ENCODE measurements at regions not wholly inside any gene's neighbourhood (a gene's known extent, or its start where the extent isn't known, plus 50 kb on each side); places are given as distances from the start of the nearest gene placed in this dataset.

GRCh38 chr7:46723003-46723402 is 801.9 kb upstream of the IGFBP3 start:
- H3K27me3 ChIP-seq: no peaks in the 10 kb centered on the region
- H3K4me3 ChIP-seq: no peak overlapping the region
- no peak overlapping the region for H3K27ac ChIP-seq
- no peaks in the 10 kb centered on the region for H3K4me1 ChIP-seq
- no peaks in the 10 kb centered on the region for H3K36me3 ChIP-seq
- no peak for TF ChIP-seq CTCF (IDR thresholded peaks at IDR 0.05)
- H3K9me3 ChIP-seq: peaks cover 0 to 21% of the 10 kb centered on the region in 2 donors
- intact Hi-C loops (cut with DNase I): no loop called here
- ATAC-seq (no peak), DNase-seq (no peak)

DNA sequence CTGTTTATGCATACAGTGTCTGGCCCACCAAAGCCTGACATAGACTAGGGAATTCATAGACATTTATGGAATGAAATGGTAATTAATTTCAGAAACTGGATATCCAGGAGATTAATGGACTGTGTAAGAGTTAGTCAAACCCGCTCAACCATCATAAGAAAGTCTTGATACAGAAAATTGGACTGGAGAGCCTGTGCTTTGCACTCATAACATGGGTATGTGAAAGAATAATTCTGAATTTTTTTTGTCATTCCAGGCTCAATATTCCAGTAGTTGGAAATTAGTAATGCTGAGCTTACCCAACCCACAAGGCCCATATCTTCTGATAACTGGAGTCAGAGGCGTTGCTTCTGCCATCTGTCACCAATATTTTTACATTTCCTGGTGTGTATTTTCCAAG is 799.7 kb upstream of the IGFBP3 start:
- H3K9me3 ChIP-seq: peaks cover 0 to 21% of the 10 kb centered on the region in 2 donors
- H3K4me1 ChIP-seq: no peaks in the 10 kb centered on the region
- no peak overlapping the region for H3K27ac ChIP-seq
- no peak overlapping the region for H3K4me3 ChIP-seq
- intact Hi-C loops (cut with DNase I): no loop called here
- no peak for TF ChIP-seq CTCF (IDR thresholded peaks at IDR 0.05)
- no peaks in the 10 kb centered on the region for H3K36me3 ChIP-seq
- no peaks in the 10 kb centered on the region for H3K27me3 ChIP-seq
- DNase-seq: no peak
- no peak for ATAC-seq

GRCh38 chr7:46719616-46720015 is 798.5 kb upstream of the IGFBP3 start:
- ATAC-seq: no peak
- H3K27me3 ChIP-seq: no peaks in the 10 kb centered on the region
- intact Hi-C loops (cut with DNase I): no loop called here
- no peak overlapping the region for H3K27ac ChIP-seq
- H3K9me3 ChIP-seq: peaks cover 0 to 15% of the 10 kb centered on the region in 2 donors
- H3K4me1 ChIP-seq: no peaks in the 10 kb centered on the region
- H3K4me3 ChIP-seq: no peak overlapping the region
- no peaks in the 10 kb centered on the region for H3K36me3 ChIP-seq
- DNase-seq: no peak
- no peak for TF ChIP-seq CTCF (IDR thresholded peaks at IDR 0.05)

GRCh38 chr7:46716926-46717325 is 795.9 kb upstream of the IGFBP3 start:
- no peak overlapping the region for H3K4me3 ChIP-seq
- no peak overlapping the region for H3K27ac ChIP-seq
- no peak for TF ChIP-seq CTCF (IDR thresholded peaks at IDR 0.05)
- no peaks in the 10 kb centered on the region for H3K36me3 ChIP-seq
- ATAC-seq (no peak), DNase-seq (peak in 1 of 4 donors; percentile 9)
- no peaks in the 10 kb centered on the region for H3K27me3 ChIP-seq
- no peaks in the 10 kb centered on the region for H3K4me1 ChIP-seq
- intact Hi-C loops (cut with DNase I): no loop called here
- H3K9me3 ChIP-seq: peaks cover 0 to 3% of the 10 kb centered on the region in 2 donors

DNA sequence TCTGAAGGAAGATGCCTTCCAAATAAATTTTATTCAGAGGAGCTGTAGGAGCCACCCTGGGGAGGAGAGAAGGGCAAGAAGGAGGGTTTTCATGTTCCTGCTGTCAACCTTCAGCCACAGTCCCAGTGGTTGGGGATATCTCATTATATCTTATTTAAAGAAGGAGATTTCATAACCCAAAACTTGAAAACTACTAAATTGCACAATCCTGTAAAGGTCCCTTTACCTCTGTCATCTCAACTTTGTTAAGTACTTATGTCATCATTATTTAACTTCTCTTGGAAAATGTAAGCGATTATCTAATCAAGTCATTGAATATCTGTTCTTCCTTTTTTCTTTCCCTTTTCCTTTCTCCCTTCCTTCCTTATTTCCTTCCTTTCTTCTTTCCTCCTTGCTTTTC is 794.5 kb upstream of the IGFBP3 start:
- Histone ChIP-seq H3K4me3 (no peak overlapping the region), H3K4me1 (no peaks in the 10 kb centered on the region), H3K9me3 (no peaks in the 10 kb centered on the region), H3K27ac (no peak overlapping the region), H3K27me3 (no peaks in the 10 kb centered on the region), H3K36me3 (no peaks in the 10 kb centered on the region)
- TF ChIP-seq CTCF (IDR thresholded peaks at IDR 0.05): no peak
- DNase-seq (no peak), ATAC-seq (no peak)
- intact Hi-C loops (cut with DNase I): no loop called here

Measured in left lung (tissue), 4 donors.